CD4-positive, alpha-beta T cell (primary cell): ENCODE measurements at regions not wholly inside any gene's neighbourhood (a gene's known extent, or its start where the extent isn't known, plus 50 kb on each side); places are given as distances from the start of the nearest gene placed in this dataset.

Experiments used
- ATAC-seq: fragments of 200-7000 bp; cut with Tn5 transposase; one replicate; pipeline ENCODE4 v1.10.0; 2022; ENCODE audit warnings: mild to moderate bottlenecking; ENCODE audit not compliant: poor library complexity
- CTCF ChIA-PET: fragments of 350-600 bp; sonication (Branson Sonifier 250); formaldehyde crosslinking; loops from one replicate; lab custom pipeline; 2021; ENCODE audit warnings: antibody characterized with exemption, inconsistent platforms; lab: Charles Lee
- POLR2A ChIA-PET: fragments of 350-600 bp; sonication (Branson Sonifier 250); formaldehyde crosslinking; loops from one replicate; lab custom pipeline; 2021; ENCODE audit warnings: antibody characterized with exemption, inconsistent platforms; lab: Charles Lee
- DNase-seq, 14 experiments: peaks; one replicate each; pipeline ENCODE4 v3.0.0-alpha.2; 2013 to 2020; ENCODE audit warnings: mixed read lengths in 2 of 14
- H3K27ac ChIP-seq, 2 donors: one replicate each; pipeline versions ENCODE4 v1.5.1 to v1.7.0; 2013; ENCODE audit warnings: low read length in 2 of 2, low read depth in 1 of 2, mild to moderate bottlenecking in 1 of 2
- H3K27me3 ChIP-seq, 2 experiments: 1 replicate in 1 of 2; 2 replicates in 1 of 2; pipeline versions ENCODE4 v1.6.1 to v1.7.0; 2013; ENCODE audit warnings: low read length in 2 of 2, control low read depth in 1 of 2, mild to moderate bottlenecking in 1 of 2, moderate library complexity in 1 of 2; ENCODE audit not compliant: insufficient read depth in 2 of 2, control insufficient read depth in 1 of 2
- H3K36me3 ChIP-seq: one replicate; pipeline ENCODE4 v1.6.1; 2013; ENCODE audit warnings: low read length, control low read depth; ENCODE audit not compliant: insufficient read depth
- H3K4me1 ChIP-seq: one replicate; pipeline ENCODE4 v1.6.1; 2013; ENCODE audit warnings: low read length, control low read depth; ENCODE audit not compliant: insufficient read depth
- H3K4me3 ChIP-seq: one replicate; pipeline ENCODE4 v1.5.1; 2013; ENCODE audit warnings: mild to moderate bottlenecking, low read length, moderate library complexity
- H3K9me3 ChIP-seq, 2 experiments: 1 replicate in 1 of 2; 2 replicates in 1 of 2; pipeline versions ENCODE4 v1.6.1 to v1.7.0; 2013; ENCODE audit warnings: low read length in 2 of 2, mild to moderate bottlenecking in 2 of 2, control low read depth in 1 of 2, moderate library complexity in 1 of 2; ENCODE audit not compliant: control insufficient read depth in 1 of 2, insufficient read depth in 1 of 2
- H3K27ac Mint-ChIP-seq: one replicate; pipeline ENCODE4 v1.8.0; 2020; ENCODE audit warnings: mixed read lengths
- H3K27me3 Mint-ChIP-seq: one replicate; pipeline ENCODE4 v1.8.0; 2021; ENCODE audit warnings: mixed read lengths
- H3K36me3 Mint-ChIP-seq: one replicate; pipeline ENCODE4 v1.8.0; 2021; ENCODE audit warnings: low read depth, mixed read lengths
- H3K4me1 Mint-ChIP-seq: one replicate; pipeline ENCODE4 v1.8.0; 2021; ENCODE audit warnings: low read depth, mixed read lengths
- H3K4me3 Mint-ChIP-seq: one replicate; pipeline ENCODE4 v1.8.0; 2020; ENCODE audit warnings: mild to moderate bottlenecking, mixed read lengths
- H3K9me3 Mint-ChIP-seq: one replicate; pipeline ENCODE4 v1.8.0; 2020; ENCODE audit warnings: mixed read lengths
- CTCF ChIP-seq: fragments of 200-600 bp; IDR thresholded peaks from one replicate; pipeline ENCODE4 v1.8.0; 2022; ENCODE audit warnings: antibody characterized with exemption, mild to moderate bottlenecking
- intact Hi-C, 2 experiments: fragments of 100-400 bp; cut with DNase I in 1 of 2; cut with micrococcal nuclease in 1 of 2; formaldehyde crosslinking; loops; one replicate each; pipeline versions ENCODE4 v1.15.1 to v1.9.0; 2023 to 2025; cut with DNase I, micrococcal nuclease

- Histone ChIP-seq H3K4me1 (no peaks in the 10 kb centered on the region), H3K4me3 (no peak overlapping the region), H3K36me3 (no peaks in the 10 kb centered on the region), H3K27ac (no peak overlapping the region), H3K27me3 (peaks cover 0 to 2% of the 10 kb centered on the region in 2 experiments), H3K9me3 (no peaks in the 10 kb centered on the region)
- CTCF ChIA-PET, result interaction anchor here (1.3 kb wide), 1 partner anchor 42 kb away, joined by 3 read pairs; no protein-coding TSS in a partner anchor
- Mint-ChIP-seq H3K4me1 (no peaks in the 10 kb centered on the region), H3K4me3 (no peak overlapping the region), H3K9me3 (no peaks in the 10 kb centered on the region), H3K27me3 (peaks cover 11% of the 10 kb centered on the region), H3K27ac (no peak overlapping the region), H3K36me3 (no peaks in the 10 kb centered on the region)
- no peak for DNase-seq
- intact Hi-C loops, result no loop called here
- POLR2A ChIA-PET, result no interaction called here
- ATAC-seq, result no peak
- no peak for TF ChIP-seq CTCF
These were observed 162.6 kb upstream of the TMPO start for GRCh38 chr12:98352835-98353234.

GRCh38 chr12:98354520-98355035 lies 160.8 kb upstream of the TMPO start:
- Mint-ChIP-seq H3K4me3 (no peak overlapping the region), H3K36me3 (no peaks in the 10 kb centered on the region), H3K4me1 (no peaks in the 10 kb centered on the region), H3K9me3 (no peaks in the 10 kb centered on the region), H3K27ac (no peak overlapping the region), H3K27me3 (peaks cover 11% of the 10 kb centered on the region)
- Histone ChIP-seq H3K27me3 (peaks cover 0 to 2% of the 10 kb centered on the region in 2 experiments), H3K36me3 (no peaks in the 10 kb centered on the region), H3K4me1 (no peaks in the 10 kb centered on the region), H3K4me3 (no peak overlapping the region), H3K9me3 (no peaks in the 10 kb centered on the region), H3K27ac (no peak overlapping the region)
- TF ChIP-seq CTCF, result no peak
- ChIA-PET CTCF (no interaction called here), POLR2A (no interaction called here)
- intact Hi-C loops, result no loop called here
- DNase-seq (no peak), ATAC-seq (no peak)

- Histone ChIP-seq H3K27me3 (peaks cover 0 to 2% of the 10 kb centered on the region in 2 experiments), H3K4me3 (no peak overlapping the region), H3K4me1 (no peaks in the 10 kb centered on the region), H3K9me3 (no peaks in the 10 kb centered on the region), H3K36me3 (no peaks in the 10 kb centered on the region), H3K27ac (no peak overlapping the region)
- ChIA-PET CTCF (no interaction called here), POLR2A (no interaction called here)
- H3K36me3 Mint-ChIP-seq, result no peaks in the 10 kb centered on the region
- no peak overlapping the region for H3K27ac Mint-ChIP-seq
- no peak for DNase-seq
- peaks cover 11% of the 10 kb centered on the region for H3K27me3 Mint-ChIP-seq
- no peak overlapping the region for H3K4me3 Mint-ChIP-seq
- no peak for TF ChIP-seq CTCF
- no peaks in the 10 kb centered on the region for H3K4me1 Mint-ChIP-seq
- ATAC-seq, result no peak
- intact Hi-C loops, result no loop called here
- H3K9me3 Mint-ChIP-seq, result no peaks in the 10 kb centered on the region
These were observed 160.1 kb upstream of the TMPO start for GRCh38 chr12:98355322-98355721.
